OCI-LY7 (cell line): ENCODE measurements at regions not wholly inside any gene's neighbourhood (a gene's known extent, or its start where the extent isn't known, plus 50 kb on each side); places are given as distances from the start of the nearest gene placed in this dataset.

ENCODE experiments used
- EZH2phosphoT487 ChIP-seq: fragments of 200-600 bp; sonication (generic); IDR thresholded peaks from 2 replicates; pipeline ENCODE4 v1.6.1; 2018; ENCODE audit warnings: low read depth, borderline replicate concordance, mild to moderate bottlenecking, mixed run types, antibody characterized with exemption, low read length, moderate library complexity, mixed read lengths
- TF ChIP-seq, protein P1 (sequence below): fragments of 200-600 bp; sonication (generic); conservative IDR thresholded peaks from 2 replicates; pipeline ENCODE4 v1.5.1; 2014; ENCODE audit warnings: mild to moderate bottlenecking, antibody characterized with exemption, low read length, moderate library complexity, mixed read lengths

DNA sequence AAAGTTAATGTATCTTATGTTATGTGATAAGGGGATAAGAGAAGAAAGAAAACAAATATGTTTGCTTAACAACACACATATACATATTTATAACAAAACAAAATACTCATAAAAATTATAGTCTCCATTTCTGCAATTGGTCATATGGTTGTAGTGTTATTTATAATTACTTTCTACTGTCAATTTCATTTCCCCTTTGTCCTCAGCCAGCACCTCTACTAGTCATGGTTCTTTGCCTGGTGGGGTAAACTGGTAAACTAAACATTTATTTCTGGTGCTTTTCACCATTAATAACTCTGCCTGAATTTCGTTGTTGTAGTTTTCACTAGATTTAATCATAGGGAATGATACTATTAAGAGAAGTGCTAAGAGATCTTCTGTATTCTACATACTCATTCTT lies 88.0 kb upstream of the ALCAM start:
- TF ChIP-seq, protein P1, sequence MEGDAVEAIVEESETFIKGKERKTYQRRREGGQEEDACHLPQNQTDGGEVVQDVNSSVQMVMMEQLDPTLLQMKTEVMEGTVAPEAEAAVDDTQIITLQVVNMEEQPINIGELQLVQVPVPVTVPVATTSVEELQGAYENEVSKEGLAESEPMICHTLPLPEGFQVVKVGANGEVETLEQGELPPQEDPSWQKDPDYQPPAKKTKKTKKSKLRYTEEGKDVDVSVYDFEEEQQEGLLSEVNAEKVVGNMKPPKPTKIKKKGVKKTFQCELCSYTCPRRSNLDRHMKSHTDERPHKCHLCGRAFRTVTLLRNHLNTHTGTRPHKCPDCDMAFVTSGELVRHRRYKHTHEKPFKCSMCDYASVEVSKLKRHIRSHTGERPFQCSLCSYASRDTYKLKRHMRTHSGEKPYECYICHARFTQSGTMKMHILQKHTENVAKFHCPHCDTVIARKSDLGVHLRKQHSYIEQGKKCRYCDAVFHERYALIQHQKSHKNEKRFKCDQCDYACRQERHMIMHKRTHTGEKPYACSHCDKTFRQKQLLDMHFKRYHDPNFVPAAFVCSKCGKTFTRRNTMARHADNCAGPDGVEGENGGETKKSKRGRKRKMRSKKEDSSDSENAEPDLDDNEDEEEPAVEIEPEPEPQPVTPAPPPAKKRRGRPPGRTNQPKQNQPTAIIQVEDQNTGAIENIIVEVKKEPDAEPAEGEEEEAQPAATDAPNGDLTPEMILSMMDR, result no peak
- no peak for TF ChIP-seq EZH2phosphoT487
